PC-9 (cell line): ENCODE measurements at regions not wholly inside any gene's neighbourhood (a gene's known extent, or its start where the extent isn't known, plus 50 kb on each side); places are given as distances from the start of the nearest gene placed in this dataset.
"Not testable (repeated sequence)": the region's sequence is repeated elsewhere in the genome, so short reads cannot be mapped to it uniquely, and the experiment has no call there.

ENCODE experiments used
- BruUV-seq: library from RNA; stranded (reverse); fragments of 400-500 nt; replicated peaks from 2 replicates; lab custom pipeline; 2021; lab: Mats Ljungman, UMichigan
- CTCF ChIA-PET: fragments of 300-600 bp; sonication (Branson Sonifier 250); formaldehyde crosslinking; loops from one replicate; lab custom pipeline; 2022; ENCODE audit warnings: antibody characterized with exemption; lab: Charles Lee
- POLR2A ChIA-PET: fragments of 300-600 bp; sonication (Branson Sonifier 250); formaldehyde crosslinking; loops from one replicate; lab custom pipeline; 2022; ENCODE audit warnings: antibody characterized with exemption; ENCODE audit not compliant: unreplicated experiment; lab: Charles Lee
- DNase-seq, 2 experiments: peaks; one replicate each; pipeline versions ENCODE4 v3.0.0 to v3.0.0-alpha.2; 2015 to 2022; ENCODE audit warnings: mixed read lengths in 1 of 2
- H2AFZ ChIP-seq: fragments of 200-600 bp; sonication (generic); 2 replicates; pipeline ENCODE4 v1.8.1; 2017; ENCODE audit warnings: antibody characterized with exemption
- H3F3A ChIP-seq: fragments of 200-600 bp; sonication (generic); 2 replicates; pipeline ENCODE4 v1.8.1; 2017; ENCODE audit warnings: antibody characterized with exemption, mild to moderate bottlenecking, low read depth; ENCODE audit not compliant: insufficient read depth
- H3K27ac ChIP-seq: fragments of 200-600 bp; sonication (generic); 2 replicates; pipeline ENCODE4 v1.6.1; 2016; ENCODE audit warnings: mixed run types
- H3K27me3 ChIP-seq: fragments of 200-600 bp; sonication (generic); 2 replicates; pipeline ENCODE4 v1.6.1; 2016; ENCODE audit warnings: low read depth, mixed run types; ENCODE audit not compliant: insufficient read depth
- H3K36me3 ChIP-seq: fragments of 200-600 bp; sonication (generic); 2 replicates; pipeline ENCODE4 v1.6.1; 2016; ENCODE audit warnings: low read depth, mixed run types
- H3K4me1 ChIP-seq: fragments of 200-600 bp; sonication (generic); replicated peaks from 2 replicates; pipeline ENCODE4 v1.6.1; 2016; ENCODE audit warnings: mixed run types; ENCODE audit not compliant: insufficient read depth
- H3K4me2 ChIP-seq: fragments of 200-600 bp; sonication (generic); 2 replicates; pipeline ENCODE4 v1.6.1; 2017; ENCODE audit warnings: mixed run types
- H3K4me3 ChIP-seq: fragments of 200-600 bp; sonication (generic); 2 replicates; pipeline ENCODE4 v1.6.1; 2016; ENCODE audit warnings: mixed run types
- H3K79me2 ChIP-seq: fragments of 200-600 bp; sonication (generic); 2 replicates; pipeline ENCODE4 v1.6.1; 2017; ENCODE audit warnings: low read depth, mixed run types
- H3K9me2 ChIP-seq: fragments of 200-600 bp; sonication (generic); 2 replicates; pipeline ENCODE4 v1.8.1; 2017; ENCODE audit warnings: mild to moderate bottlenecking; ENCODE audit not compliant: insufficient read depth
- H3K9me3 ChIP-seq: fragments of 200-600 bp; sonication (generic); 2 replicates; pipeline ENCODE4 v1.8.1; 2016; ENCODE audit warnings: low read depth; ENCODE audit not compliant: insufficient read depth
- H4K20me1 ChIP-seq: fragments of 200-600 bp; sonication (generic); 2 replicates; pipeline ENCODE4 v1.8.1; 2017; ENCODE audit not compliant: insufficient read depth
- CTCF ChIP-seq: fragments of 200-600 bp; sonication (generic); conservative IDR thresholded peaks from 2 replicates; pipeline ENCODE4 v1.6.1; 2017; ENCODE audit warnings: mixed run types, antibody characterized with exemption, mild to moderate bottlenecking, moderate library complexity
- EZH2 ChIP-seq: fragments of 200-600 bp; sonication (generic); IDR thresholded peaks from 2 replicates; pipeline ENCODE4 v1.8.0; 2017; ENCODE audit warnings: antibody characterized with exemption, low read depth
- intact Hi-C: fragments of 100-400 bp; cut with micrococcal nuclease; formaldehyde crosslinking; loops from one replicate; pipeline ENCODE4 v1.10.0; 2022; ENCODE audit not compliant: unreplicated experiment

- BruUV-seq, result no TSS peak
- TF ChIP-seq CTCF, result no peak
- no peak for TF ChIP-seq EZH2
- peaks cover 7% of the 10 kb centered on the region; the same call in 1 of the 2 replicates for H3F3A ChIP-seq
- no peak overlapping the region for H3K27ac ChIP-seq
- H2AFZ ChIP-seq, result no peak overlapping the region
- CTCF ChIA-PET, result no interaction called here
- H3K79me2 ChIP-seq, result no peaks in the 10 kb centered on the region
- H3K9me3 ChIP-seq, result no peaks in the 10 kb centered on the region
- H4K20me1 ChIP-seq, result no peaks in the 10 kb centered on the region
- no peaks in the 10 kb centered on the region for H3K9me2 ChIP-seq
- POLR2A ChIA-PET, result no interaction called here
- H3K4me1 ChIP-seq, result no peaks in the 10 kb centered on the region
- H3K4me2 ChIP-seq, result no peak overlapping the region
- DNase-seq, result no peak
- no peaks in the 10 kb centered on the region for H3K36me3 ChIP-seq
- H3K4me3 ChIP-seq, result no peak overlapping the region
- intact Hi-C loops, result no loop called here
- no peaks in the 10 kb centered on the region for H3K27me3 ChIP-seq
Observed at GRCh38 chr7:6889252-6889812, 63.3 kb upstream of the CCZ1B start.

GRCh38 chr7:6902097-6902518, 76.0 kb upstream of the CCZ1B start:
- BruUV-seq, CTCF ChIA-PET, H2AFZ ChIP-seq, H3K27ac ChIP-seq, H3K4me3 ChIP-seq, DNase-seq, H3K9me3 ChIP-seq, H4K20me1 ChIP-seq, H3K4me1 ChIP-seq, H3K4me2 ChIP-seq, intact Hi-C loops, H3K36me3 ChIP-seq, H3K9me2 ChIP-seq, H3K27me3 ChIP-seq, POLR2A ChIA-PET, H3K79me2 ChIP-seq, H3F3A ChIP-seq: not testable (repeated sequence)

- H3K27me3 ChIP-seq, H3K27ac ChIP-seq, H3K9me2 ChIP-seq, CTCF ChIA-PET, H3F3A ChIP-seq, H3K4me1 ChIP-seq, intact Hi-C loops, H3K79me2 ChIP-seq, H3K36me3 ChIP-seq, H4K20me1 ChIP-seq, H3K4me2 ChIP-seq, POLR2A ChIA-PET, BruUV-seq, DNase-seq, H3K9me3 ChIP-seq, H3K4me3 ChIP-seq, H2AFZ ChIP-seq: not testable (repeated sequence)
Observed at GRCh38 chr7:6903289-6903688, 77.2 kb upstream of the CCZ1B start.

- H3K27me3 ChIP-seq, H3F3A ChIP-seq, H3K36me3 ChIP-seq, H3K27ac ChIP-seq, CTCF ChIA-PET, H3K79me2 ChIP-seq, H4K20me1 ChIP-seq, BruUV-seq, H3K4me3 ChIP-seq, intact Hi-C loops, H2AFZ ChIP-seq, DNase-seq, POLR2A ChIA-PET, H3K4me2 ChIP-seq, H3K9me3 ChIP-seq, H3K4me1 ChIP-seq, H3K9me2 ChIP-seq: not testable (repeated sequence)
Observed at GRCh38 chr7:6903792-6904191, 77.7 kb upstream of the CCZ1B start.
